COLO668 (cell line): ENCODE measurements at regions not wholly inside any gene's neighbourhood (a gene's known extent, or its start where the extent isn't known, plus 50 kb on each side); places are given as distances from the start of the nearest gene placed in this dataset.

ENCODE experiments used
- DNase-seq: peaks from one replicate; lab custom pipeline; 2025; ENCODE audit not compliant: unreplicated experiment; lab: John Stamatoyannopoulos, UW

GRCh38 chr12:81963026-81963425 lies 203.9 kb upstream of the PPFIA2 start:
- DNase-seq: no peak

- no peak for DNase-seq
These were observed 203.1 kb upstream of the PPFIA2 start for GRCh38 chr12:81962126-81962856.

GRCh38 chr12:81958406-81958805 lies 199.3 kb upstream of the PPFIA2 start:
- no peak for DNase-seq

- no peak for DNase-seq
These were observed 198.5 kb upstream of the PPFIA2 start for GRCh38 chr12:81957631-81958030.

GRCh38 chr12:81956468-81956860 lies 197.3 kb upstream of the PPFIA2 start:
- DNase-seq: no peak

GRCh38 chr12:81953541-81953940 lies 194.4 kb upstream of the PPFIA2 start:
- DNase-seq: no peak

- DNase-seq: no peak
These were observed 191.7 kb upstream of the PPFIA2 start for GRCh38 chr12:81950871-81951270.

- DNase-seq: no peak
These were observed 190.7 kb upstream of the PPFIA2 start for GRCh38 chr12:81949841-81950308.

GRCh38 chr12:81949416-81949815 lies 190.3 kb upstream of the PPFIA2 start:
- DNase-seq: no peak

- no peak for DNase-seq
These were observed 185.7 kb upstream of the PPFIA2 start for GRCh38 chr12:81944886-81945285.

- DNase-seq: no peak
These were observed 183.4 kb upstream of the PPFIA2 start for GRCh38 chr12:81942594-81942993.

- DNase-seq: no peak
These were observed 170.9 kb upstream of the PPFIA2 start for GRCh38 chr12:81930037-81930436.

GRCh38 chr12:81896771-81897170 lies 137.6 kb upstream of the PPFIA2 start:
- no peak for DNase-seq

GRCh38 chr12:81888961-81889360 lies 129.8 kb upstream of the PPFIA2 start:
- DNase-seq: no peak

- no peak for DNase-seq
These were observed 129.1 kb upstream of the PPFIA2 start for GRCh38 chr12:81888106-81888740.

- DNase-seq: no peak
These were observed 115.4 kb upstream of the PPFIA2 start for GRCh38 chr12:81874586-81874985.

- no peak for DNase-seq
These were observed 115.0 kb upstream of the PPFIA2 start for GRCh38 chr12:81874166-81874565.

- no peak for DNase-seq
These were observed 113.2 kb upstream of the PPFIA2 start for GRCh38 chr12:81872400-81872799.

- no peak for DNase-seq
These were observed 106.9 kb upstream of the PPFIA2 start for GRCh38 chr12:81866081-81866480.

GRCh38 chr12:81863406-81863805 lies 104.3 kb upstream of the PPFIA2 start:
- no peak for DNase-seq

GRCh38 chr12:81859521-81859920 lies 100.4 kb upstream of the PPFIA2 start:
- no peak for DNase-seq

- DNase-seq: no peak
These were observed 84.4 kb upstream of the PPFIA2 start for GRCh38 chr12:81843599-81843998.

- no peak for DNase-seq
These were observed 76.6 kb upstream of the PPFIA2 start for GRCh38 chr12:81835783-81836182.
